Effector memory CD4-positive, alpha-beta T cell (primary cell): ENCODE measurements at regions not wholly inside any gene's neighbourhood (a gene's known extent, or its start where the extent isn't known, plus 50 kb on each side); places are given as distances from the start of the nearest gene placed in this dataset.

Experiments
- DNase-seq, 3 donors: peaks; one replicate each; pipeline ENCODE4 v3.0.0-alpha.2; 2020
- H3K27ac ChIP-seq: 2 replicates; pipeline ENCODE4 v1.7.0; 2013; ENCODE audit warnings: mild to moderate bottlenecking, low read length, moderate library complexity; ENCODE audit not compliant: insufficient read depth, poor library complexity, severe bottlenecking
- H3K27me3 ChIP-seq: replicated peaks from 2 replicates; pipeline ENCODE4 v1.7.0; 2013; ENCODE audit warnings: mild to moderate bottlenecking, low read length; ENCODE audit not compliant: insufficient read depth, control insufficient read depth, poor library complexity, severe bottlenecking
- H3K36me3 ChIP-seq: 2 replicates; pipeline ENCODE4 v1.7.0; 2013; ENCODE audit warnings: mild to moderate bottlenecking, low read length, moderate library complexity; ENCODE audit not compliant: control insufficient read depth, insufficient read depth
- H3K4me1 ChIP-seq: 2 replicates; pipeline ENCODE4 v1.7.0; 2013; ENCODE audit warnings: low read length, mild to moderate bottlenecking; ENCODE audit not compliant: control insufficient read depth, insufficient read depth, poor library complexity, severe bottlenecking
- H3K4me3 ChIP-seq: 2 replicates; pipeline ENCODE4 v1.7.0; 2013; ENCODE audit warnings: low read length, low read depth, mild to moderate bottlenecking; ENCODE audit not compliant: insufficient read depth, poor library complexity, severe bottlenecking
- H3K9me3 ChIP-seq: 2 replicates; pipeline ENCODE4 v1.7.0; 2013; ENCODE audit warnings: mild to moderate bottlenecking, low read length, moderate library complexity; ENCODE audit not compliant: control insufficient read depth

- no peaks in the 10 kb centered on the region for H3K4me1 ChIP-seq
- no peaks in the 10 kb centered on the region for H3K36me3 ChIP-seq
- no peak for DNase-seq
- H3K27ac ChIP-seq = no peak overlapping the region
- no peaks in the 10 kb centered on the region for H3K9me3 ChIP-seq
- no peaks in the 10 kb centered on the region for H3K27me3 ChIP-seq
- H3K4me3 ChIP-seq = no peak overlapping the region
Observed at GRCh38 chr14:76974365-76974764, 54.1 kb downstream of the IRF2BPL start.

GRCh38 chr14:76971549-76971948, 57.0 kb downstream of the IRF2BPL start:
- Histone ChIP-seq H3K36me3 (no peaks in the 10 kb centered on the region), H3K9me3 (no peaks in the 10 kb centered on the region), H3K27ac (no peak overlapping the region), H3K4me3 (no peak overlapping the region), H3K4me1 (no peaks in the 10 kb centered on the region), H3K27me3 (no peaks in the 10 kb centered on the region)
- no peak for DNase-seq

- Histone ChIP-seq H3K27ac (no peak overlapping the region), H3K9me3 (no peaks in the 10 kb centered on the region), H3K27me3 (no peaks in the 10 kb centered on the region), H3K4me1 (peaks cover 18% of the 10 kb centered on the region), H3K4me3 (no peak overlapping the region), H3K36me3 (no peaks in the 10 kb centered on the region)
- no peak for DNase-seq
Observed at GRCh38 chr14:76968621-76969063, 59.9 kb downstream of the IRF2BPL start.

- Histone ChIP-seq H3K36me3 (no peaks in the 10 kb centered on the region), H3K9me3 (no peaks in the 10 kb centered on the region), H3K27me3 (no peaks in the 10 kb centered on the region), H3K4me3 (no peak overlapping the region), H3K4me1 (peaks cover 24% of the 10 kb centered on the region), H3K27ac (no peak overlapping the region)
- DNase-seq = no peak
Observed at GRCh38 chr14:76967788-76968187, 60.7 kb downstream of the IRF2BPL start.

DNA sequence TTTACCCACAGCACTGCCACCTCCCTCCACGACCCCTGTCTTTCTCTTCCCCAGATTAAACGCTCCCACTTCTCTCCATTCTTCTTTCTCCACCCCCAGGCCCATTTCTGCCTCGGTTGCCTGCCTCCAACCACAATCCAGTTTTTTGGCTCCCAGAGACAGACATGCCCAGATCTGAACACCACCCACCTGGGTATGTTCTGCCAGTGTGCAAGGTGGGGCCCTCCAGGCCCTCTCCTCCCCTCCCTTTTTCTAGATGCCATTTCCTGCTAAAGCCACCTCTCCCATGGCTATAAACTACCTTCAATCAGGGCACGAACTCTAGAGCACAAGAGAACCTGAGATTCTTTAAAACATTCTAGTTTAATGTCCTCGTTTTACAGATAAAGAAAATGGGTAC, 63.3 kb downstream of the IRF2BPL start:
- H3K36me3 ChIP-seq = no peaks in the 10 kb centered on the region
- DNase-seq = no peak
- H3K27me3 ChIP-seq = no peaks in the 10 kb centered on the region
- H3K9me3 ChIP-seq = no peaks in the 10 kb centered on the region
- no peak overlapping the region for H3K4me3 ChIP-seq
- no peak overlapping the region for H3K27ac ChIP-seq
- H3K4me1 ChIP-seq = peaks cover 43% of the 10 kb centered on the region

- H3K4me3 ChIP-seq = no peak overlapping the region
- DNase-seq = no peak
- no peaks in the 10 kb centered on the region for H3K27me3 ChIP-seq
- H3K27ac ChIP-seq = no peak overlapping the region
- H3K9me3 ChIP-seq = no peaks in the 10 kb centered on the region
- peaks cover 43% of the 10 kb centered on the region for H3K4me1 ChIP-seq
- no peaks in the 10 kb centered on the region for H3K36me3 ChIP-seq
Observed at GRCh38 chr14:76964695-76965094, 63.8 kb downstream of the IRF2BPL start.

GRCh38 chr14:76963372-76963771, 65.1 kb downstream of the IRF2BPL start:
- H3K9me3 ChIP-seq = no peaks in the 10 kb centered on the region
- H3K27ac ChIP-seq = no peak overlapping the region
- no peaks in the 10 kb centered on the region for H3K27me3 ChIP-seq
- peaks cover 47% of the 10 kb centered on the region for H3K4me1 ChIP-seq
- H3K36me3 ChIP-seq = no peaks in the 10 kb centered on the region
- no peak overlapping the region for H3K4me3 ChIP-seq
- no peak for DNase-seq

- Histone ChIP-seq H3K27me3 (no peaks in the 10 kb centered on the region), H3K4me1 (peaks cover 57% of the 10 kb centered on the region), H3K27ac (peak overlapping the region; percentile 75), H3K36me3 (no peaks in the 10 kb centered on the region), H3K4me3 (peak overlapping the region; percentile 47), H3K9me3 (no peaks in the 10 kb centered on the region)
- no peak for DNase-seq
Observed at GRCh38 chr14:76962303-76962660, 66.2 kb downstream of the IRF2BPL start.

DNA sequence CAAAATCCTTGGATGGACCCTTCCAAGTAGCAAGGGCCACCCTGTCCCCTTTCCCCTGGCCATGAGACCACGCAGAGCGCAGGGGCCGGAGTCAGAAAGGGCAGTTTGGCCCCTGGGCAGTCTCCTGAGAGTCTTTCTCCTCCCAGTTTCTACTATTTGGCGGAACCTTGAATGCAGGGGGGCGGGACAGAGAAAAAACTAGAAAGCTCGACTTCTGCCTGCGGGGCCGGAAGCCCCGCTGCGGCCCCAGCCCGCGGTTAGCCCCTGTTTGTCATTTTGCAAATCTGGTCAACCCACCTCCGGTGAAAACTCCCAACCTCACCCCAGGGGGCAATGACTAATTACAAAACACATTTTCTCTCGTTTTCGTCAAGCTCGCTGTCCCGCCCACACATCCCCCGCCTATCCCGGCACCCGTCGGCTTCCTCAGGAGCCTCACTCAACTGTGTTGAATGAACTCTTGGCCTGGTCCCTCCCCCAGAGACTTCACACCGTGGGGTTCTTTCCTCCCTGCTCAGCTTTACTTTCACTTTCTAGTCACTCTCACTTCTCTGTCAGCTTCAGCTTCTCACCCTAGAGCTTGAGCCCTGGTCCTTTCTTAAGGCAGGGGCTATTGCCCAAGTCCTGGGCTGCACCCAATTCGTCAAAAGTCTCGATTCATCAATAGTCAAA, 66.7 kb downstream of the IRF2BPL start:
- peak; percentile 92 to 97 (median 94) for DNase-seq
- Histone ChIP-seq H3K36me3 (no peaks in the 10 kb centered on the region), H3K9me3 (no peaks in the 10 kb centered on the region), H3K27ac (peak overlapping the region; percentile 86), H3K4me1 (peaks cover 63% of the 10 kb centered on the region), H3K4me3 (peak overlapping the region; percentile 47), H3K27me3 (no peaks in the 10 kb centered on the region)

DNA sequence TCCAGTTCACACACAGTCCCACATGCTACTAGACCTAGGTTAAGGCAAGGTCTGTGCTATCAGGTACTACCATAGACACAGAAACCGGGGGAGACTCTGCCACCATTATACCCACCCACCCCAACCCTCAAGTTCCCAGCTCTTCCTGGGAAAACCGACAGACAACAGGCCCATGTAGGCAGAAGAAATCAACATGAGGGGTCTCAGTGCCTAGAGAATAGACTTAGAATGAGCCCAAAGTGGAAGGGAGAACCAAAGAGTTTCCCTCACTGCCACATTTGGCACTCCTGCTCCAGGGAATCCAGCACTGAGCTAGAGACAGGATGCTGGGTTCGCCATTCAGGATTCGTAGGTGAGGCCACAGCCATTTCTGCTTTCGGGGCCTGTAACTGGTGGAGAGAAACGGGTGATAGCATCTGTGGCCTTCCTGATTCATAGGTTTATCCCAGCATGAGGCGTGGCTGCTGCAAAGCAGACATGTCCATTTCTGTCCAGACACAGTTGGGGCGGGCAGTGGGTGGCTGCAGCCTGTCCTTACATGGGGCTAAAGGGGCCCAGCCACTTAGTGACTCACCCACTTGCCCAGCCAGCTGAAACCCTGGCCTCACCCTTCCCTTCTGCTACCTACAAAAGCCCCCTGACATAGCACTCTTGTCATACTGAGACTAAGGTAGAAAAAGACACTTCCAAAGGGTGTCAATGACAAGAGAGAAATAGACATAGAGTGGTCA, 69.4 kb downstream of the IRF2BPL start:
- H3K9me3 ChIP-seq = no peaks in the 10 kb centered on the region
- peak overlapping the region; percentile 46 for H3K27ac ChIP-seq

More for the DNA sequence above, 69.4 kb downstream of the IRF2BPL start:
- peaks cover 71% of the 10 kb centered on the region for H3K4me1 ChIP-seq
- H3K4me3 ChIP-seq = no peak overlapping the region
- H3K27me3 ChIP-seq = no peaks in the 10 kb centered on the region
- H3K36me3 ChIP-seq = no peaks in the 10 kb centered on the region
- DNase-seq = no peak
